PC-9 (cell line): ENCODE measurements at regions not wholly inside any gene's neighbourhood (a gene's known extent, or its start where the extent isn't known, plus 50 kb on each side); places are given as distances from the start of the nearest gene placed in this dataset.

ENCODE experiments used
- EZH2 ChIP-seq: fragments of 200-600 bp; sonication (generic); IDR thresholded peaks from 2 replicates; pipeline ENCODE4 v1.8.0; 2017; ENCODE audit warnings: antibody characterized with exemption, low read depth
- TF ChIP-seq, protein P1 (sequence below): fragments of 200-600 bp; sonication (generic); conservative IDR thresholded peaks from 2 replicates; pipeline ENCODE4 v1.6.1; 2017; ENCODE audit warnings: mixed run types, antibody characterized with exemption, mild to moderate bottlenecking, moderate library complexity

- TF ChIP-seq, protein P1, sequence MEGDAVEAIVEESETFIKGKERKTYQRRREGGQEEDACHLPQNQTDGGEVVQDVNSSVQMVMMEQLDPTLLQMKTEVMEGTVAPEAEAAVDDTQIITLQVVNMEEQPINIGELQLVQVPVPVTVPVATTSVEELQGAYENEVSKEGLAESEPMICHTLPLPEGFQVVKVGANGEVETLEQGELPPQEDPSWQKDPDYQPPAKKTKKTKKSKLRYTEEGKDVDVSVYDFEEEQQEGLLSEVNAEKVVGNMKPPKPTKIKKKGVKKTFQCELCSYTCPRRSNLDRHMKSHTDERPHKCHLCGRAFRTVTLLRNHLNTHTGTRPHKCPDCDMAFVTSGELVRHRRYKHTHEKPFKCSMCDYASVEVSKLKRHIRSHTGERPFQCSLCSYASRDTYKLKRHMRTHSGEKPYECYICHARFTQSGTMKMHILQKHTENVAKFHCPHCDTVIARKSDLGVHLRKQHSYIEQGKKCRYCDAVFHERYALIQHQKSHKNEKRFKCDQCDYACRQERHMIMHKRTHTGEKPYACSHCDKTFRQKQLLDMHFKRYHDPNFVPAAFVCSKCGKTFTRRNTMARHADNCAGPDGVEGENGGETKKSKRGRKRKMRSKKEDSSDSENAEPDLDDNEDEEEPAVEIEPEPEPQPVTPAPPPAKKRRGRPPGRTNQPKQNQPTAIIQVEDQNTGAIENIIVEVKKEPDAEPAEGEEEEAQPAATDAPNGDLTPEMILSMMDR: no peak
- TF ChIP-seq EZH2: no peak
These were observed 79.1 kb upstream of the APOOL start for GRCh38 chrX:84924624-84925023.
